ENCODE measurements at regions not wholly inside any gene's neighbourhood (a gene's known extent, or its start where the extent isn't known, plus 50 kb on each side); places are given as distances from the start of the nearest gene placed in this dataset.

GRCh38 chr1:168972225-168972624, 134.3 kb upstream of the ATP1B1 start:
- WGBS, 2 donors: 83% methylated on average over 4 of the region's 4 CpGs
- Histone ChIP-seq H3K36me3 (no peaks in the 10 kb centered on the region), H3K4me3 (replicated peaks in 1 of 3) (no peak overlapping the region), H3K27ac (peak overlapping the region; percentile 79 to 85 (median 79)), H3K9me3 (no peaks in the 10 kb centered on the region), H3K4me1 (peaks cover 28 to 30% of the 10 kb centered on the region in 2 donors), H3K27me3 (no peaks in the 10 kb centered on the region)
- no peak for DNase-seq
- no peak for TF ChIP-seq CTCF (IDR thresholded peaks at IDR 0.05)
- no peak for TF ChIP-seq POLR2A (IDR thresholded peaks at IDR 0.05)
- intact Hi-C loops (cut with DNase I): no loop called here

GRCh38 chr1:168972887-168973286, 133.6 kb upstream of the ATP1B1 start:
- intact Hi-C loops (cut with DNase I): no loop called here
- TF ChIP-seq POLR2A (IDR thresholded peaks at IDR 0.05) (peak in 1 of 2 donors; percentile 13), CTCF (IDR thresholded peaks at IDR 0.05) (peak in 2 of 6 experiments; percentile 5 to 30)
- 30 to 41% methylated on average over 2 of the region's 2 CpGs for WGBS, 2 donors
- Histone ChIP-seq H3K4me3 (replicated peaks in 1 of 3) (no peak overlapping the region), H3K9me3 (no peaks in the 10 kb centered on the region), H3K27me3 (no peaks in the 10 kb centered on the region), H3K4me1 (peaks cover 28 to 30% of the 10 kb centered on the region in 2 donors), H3K36me3 (no peaks in the 10 kb centered on the region), H3K27ac (peak overlapping the region; percentile 79 to 85 (median 79))
- DNase-seq: peak; percentile 87 to 89

GRCh38 chr1:168974117-168974516, 132.4 kb upstream of the ATP1B1 start:
- intact Hi-C loops (cut with DNase I): no loop called here
- no peaks in the 10 kb centered on the region for H3K27me3 ChIP-seq
- H3K9me3 ChIP-seq: no peaks in the 10 kb centered on the region
- peaks cover 28 to 30% of the 10 kb centered on the region in 2 donors for H3K4me1 ChIP-seq
- no peak overlapping the region for H3K27ac ChIP-seq
- 93 to 94% methylated on average over 5 of the region's 5 CpGs for WGBS, 2 donors
- no peaks in the 10 kb centered on the region for H3K36me3 ChIP-seq
- no peak for DNase-seq
- TF ChIP-seq CTCF (IDR thresholded peaks at IDR 0.05) (no peak), POLR2A (IDR thresholded peaks at IDR 0.05) (no peak)
- no peak overlapping the region for H3K4me3 ChIP-seq (replicated peaks in 1 of 3)

- TF ChIP-seq POLR2A (IDR thresholded peaks at IDR 0.05): no peak
- no peak for TF ChIP-seq CTCF (IDR thresholded peaks at IDR 0.05)
- Histone ChIP-seq H3K27me3 (no peaks in the 10 kb centered on the region), H3K36me3 (no peaks in the 10 kb centered on the region), H3K27ac (no peak overlapping the region), H3K4me3 (replicated peaks in 1 of 3) (no peak overlapping the region), H3K9me3 (no peaks in the 10 kb centered on the region), H3K4me1 (peaks cover 28 to 30% of the 10 kb centered on the region in 2 donors)
- intact Hi-C loops (cut with DNase I): no loop called here
- DNase-seq: no peak
Observed at GRCh38 chr1:168974611-168975010, 131.9 kb upstream of the ATP1B1 start.

- Histone ChIP-seq H3K27ac (no peak overlapping the region), H3K4me3 (replicated peaks in 1 of 3) (no peak overlapping the region), H3K36me3 (no peaks in the 10 kb centered on the region), H3K27me3 (no peaks in the 10 kb centered on the region), H3K9me3 (no peaks in the 10 kb centered on the region), H3K4me1 (peaks cover 24% of the 10 kb centered on the region in 2 donors)
- DNase-seq: no peak
- no peak for TF ChIP-seq POLR2A (IDR thresholded peaks at IDR 0.05)
- TF ChIP-seq CTCF (IDR thresholded peaks at IDR 0.05): no peak
- intact Hi-C loops (cut with DNase I): no loop called here
- 89 to 93% methylated on average over 1 of the region's 1 CpG for WGBS, 2 donors
Observed at GRCh38 chr1:168976267-168976666, 130.2 kb upstream of the ATP1B1 start.
